ENCODE measurements at regions not wholly inside any gene's neighbourhood (a gene's known extent, or its start where the extent isn't known, plus 50 kb on each side); places are given as distances from the start of the nearest gene placed in this dataset.

DNA sequence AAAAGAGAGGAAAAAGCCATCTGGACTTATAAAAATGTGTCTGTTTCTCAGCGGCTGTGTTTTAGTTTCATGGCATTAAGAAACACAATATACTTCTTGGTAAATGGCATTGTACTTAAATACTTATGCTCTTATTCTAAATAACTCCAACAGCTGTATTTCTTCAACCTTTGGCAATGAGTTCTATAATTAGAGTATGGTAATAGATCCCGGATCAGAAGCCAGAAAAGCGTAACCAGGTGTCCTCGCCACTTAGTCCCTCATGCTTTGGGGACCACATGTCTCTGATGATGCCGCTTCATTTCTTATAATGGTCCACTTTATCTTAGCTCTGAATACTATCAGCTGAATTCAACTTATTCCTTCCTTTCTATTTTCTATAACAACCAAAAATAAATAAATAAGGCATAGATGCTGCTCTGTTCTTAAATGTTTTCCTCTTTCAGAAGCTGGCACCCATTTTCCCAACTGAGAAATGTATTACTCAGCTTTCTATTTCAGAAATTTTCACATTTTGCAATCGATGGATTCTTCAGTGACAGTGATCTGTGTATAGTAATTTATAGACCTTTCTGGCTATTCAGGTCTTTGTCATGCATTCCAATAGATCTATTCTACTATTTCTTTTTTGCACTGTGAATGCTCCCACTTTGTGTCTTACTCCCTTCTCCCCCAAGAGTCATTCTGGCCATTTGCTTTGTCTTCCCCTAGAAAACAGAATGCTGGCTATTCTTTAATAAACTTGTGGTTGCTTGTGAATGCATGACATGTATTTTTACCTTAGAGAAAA lies 87.6 kb upstream of the KBTBD8 start:
- CTCF ChIA-PET, result interaction anchor here (0.8 kb wide), 1 partner anchor 11 kb away, joined by 3 read pairs; no protein-coding TSS in a partner anchor
- TF ChIP-seq PBX3 (CRISPR knock-in tag; IDR thresholded peaks at IDR 0.05), result no peak
- TF ChIP-seq IKZF3 (tag by site-specific recombination; IDR thresholded peaks at IDR 0.05), result no peak
- TF ChIP-seq GLIS2 (tag by site-specific recombination; IDR thresholded peaks at IDR 0.05), result no peak
- TF ChIP-seq ZNF561 (tag by site-specific recombination; IDR thresholded peaks at IDR 0.05; ENCODE audit: borderline replicate concordance), result no peak
- no peak for TF ChIP-seq ZNF529 (tag by site-specific recombination; IDR thresholded peaks at IDR 0.05; ENCODE audit: insufficient replicate concordance)
- TF ChIP-seq TCF7L2 (IDR thresholded peaks at IDR 0.05; ENCODE audit: borderline replicate concordance, low read depth, low read length), result no peak
- no peak for TF ChIP-seq ZNF48 (tag by site-specific recombination; IDR thresholded peaks at IDR 0.05)
- TF ChIP-seq, protein P1, sequence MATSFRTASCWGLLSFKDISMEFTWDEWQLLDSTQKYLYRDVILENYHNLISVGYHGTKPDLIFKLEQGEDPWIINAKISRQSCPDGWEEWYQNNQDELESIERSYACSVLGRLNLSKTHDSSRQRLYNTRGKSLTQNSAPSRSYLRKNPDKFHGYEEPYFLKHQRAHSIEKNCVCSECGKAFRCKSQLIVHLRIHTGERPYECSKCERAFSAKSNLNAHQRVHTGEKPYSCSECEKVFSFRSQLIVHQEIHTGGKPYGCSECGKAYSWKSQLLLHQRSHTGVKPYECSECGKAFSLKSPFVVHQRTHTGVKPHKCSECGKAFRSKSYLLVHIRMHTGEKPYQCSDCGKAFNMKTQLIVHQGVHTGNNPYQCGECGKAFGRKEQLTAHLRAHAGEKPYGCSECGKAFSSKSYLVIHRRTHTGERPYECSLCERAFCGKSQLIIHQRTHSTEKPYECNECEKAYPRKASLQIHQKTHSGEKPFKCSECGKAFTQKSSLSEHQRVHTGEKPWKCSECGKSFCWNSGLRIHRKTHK (tag by site-specific recombination; IDR thresholded peaks at IDR 0.05), result no peak
- TF ChIP-seq, protein P2, sequence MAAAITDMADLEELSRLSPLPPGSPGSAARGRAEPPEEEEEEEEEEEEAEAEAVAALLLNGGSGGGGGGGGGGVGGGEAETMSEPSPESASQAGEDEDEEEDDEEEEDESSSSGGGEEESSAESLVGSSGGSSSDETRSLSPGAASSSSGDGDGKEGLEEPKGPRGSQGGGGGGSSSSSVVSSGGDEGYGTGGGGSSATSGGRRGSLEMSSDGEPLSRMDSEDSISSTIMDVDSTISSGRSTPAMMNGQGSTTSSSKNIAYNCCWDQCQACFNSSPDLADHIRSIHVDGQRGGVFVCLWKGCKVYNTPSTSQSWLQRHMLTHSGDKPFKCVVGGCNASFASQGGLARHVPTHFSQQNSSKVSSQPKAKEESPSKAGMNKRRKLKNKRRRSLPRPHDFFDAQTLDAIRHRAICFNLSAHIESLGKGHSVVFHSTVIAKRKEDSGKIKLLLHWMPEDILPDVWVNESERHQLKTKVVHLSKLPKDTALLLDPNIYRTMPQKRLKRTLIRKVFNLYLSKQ (tag by site-specific recombination; IDR thresholded peaks at IDR 0.05; ENCODE audit: borderline replicate concordance), result no peak
- TF ChIP-seq ZNF174 (tag by site-specific recombination; IDR thresholded peaks at IDR 0.05), result no peak
- TF ChIP-seq ZNF184 (tag by site-specific recombination; IDR thresholded peaks at IDR 0.05), result no peak
- TF ChIP-seq ZNF274 (IDR thresholded peaks at IDR 0.05; ENCODE audit: low read length), result no peak
- TF ChIP-seq ZNF274 (tag by site-specific recombination; IDR thresholded peaks at IDR 0.05; ENCODE audit: borderline replicate concordance), result no peak
- TF ChIP-seq ZNF768 (tag by site-specific recombination; IDR thresholded peaks at IDR 0.05), result no peak
- POLR2A ChIA-PET, result no interaction called here
- H3K9me3 ChIP-seq (ENCODE audit: control insufficient read depth, insufficient read depth, low read depth, low read length), result no peaks in the 10 kb centered on the region
- H3K4me1 ChIP-seq (ENCODE audit: control insufficient read depth, insufficient read depth, low read length), result no peaks in the 10 kb centered on the region
- H3K36me3 ChIP-seq (ENCODE audit: control insufficient read depth in 2 of 2, insufficient read depth in 1 of 2, low read length in 2 of 2), result no peaks in the 10 kb centered on the region
- H3K27ac ChIP-seq (ENCODE audit: extremely low read depth, low read depth, low read length), result no peak overlapping the region
- H3K4me3 ChIP-seq (ENCODE audit: low read depth, low read length), result no peak overlapping the region

- ChIA-PET POLR2A (no interaction called here), CTCF (interaction anchor here (0.6 kb wide), 1 partner anchor 615 kb away, joined by 3 read pairs; no protein-coding TSS in a partner anchor)
- H3K36me3 ChIP-seq (ENCODE audit: control insufficient read depth in 2 of 2, insufficient read depth in 1 of 2, low read length in 2 of 2), result no peaks in the 10 kb centered on the region
- H3K4me3 ChIP-seq (ENCODE audit: low read depth, low read length), result no peak overlapping the region
- no peak overlapping the region for H3K27ac ChIP-seq (ENCODE audit: extremely low read depth, low read depth, low read length)
- TF ChIP-seq SP2 (tag by site-specific recombination; IDR thresholded peaks at IDR 0.05) (no peak), ZNF416 (tag by site-specific recombination; IDR thresholded peaks at IDR 0.05) (no peak), REPIN1 (tag by site-specific recombination; IDR thresholded peaks at IDR 0.05; ENCODE audit: low read depth) (no peak)
- H3K9me3 ChIP-seq (ENCODE audit: control insufficient read depth, insufficient read depth, low read depth, low read length), result no peaks in the 10 kb centered on the region
- no peaks in the 10 kb centered on the region for H3K4me1 ChIP-seq (ENCODE audit: control insufficient read depth, insufficient read depth, low read length)
Measured at GRCh38 chr3:66912306-66912705, 85.8 kb upstream of the KBTBD8 start.

- ChIA-PET CTCF (interaction anchor here (0.7 kb wide), 1 partner anchor 38 kb away, joined by 5 read pairs; no protein-coding TSS in a partner anchor), POLR2A (no interaction called here)
- Histone ChIP-seq H3K27ac (ENCODE audit: extremely low read depth, low read depth, low read length) (no peak overlapping the region), H3K36me3 (ENCODE audit: control insufficient read depth in 2 of 2, insufficient read depth in 1 of 2, low read length in 2 of 2) (no peaks in the 10 kb centered on the region), H3K9me3 (ENCODE audit: control insufficient read depth, insufficient read depth, low read depth, low read length) (no peaks in the 10 kb centered on the region), H3K4me3 (ENCODE audit: low read depth, low read length) (no peak overlapping the region), H3K4me1 (ENCODE audit: control insufficient read depth, insufficient read depth, low read length) (no peaks in the 10 kb centered on the region)
- no peak for TF ChIP-seq ZNF654 (tag by site-specific recombination; IDR thresholded peaks at IDR 0.05; ENCODE audit: low read depth)
- TF ChIP-seq ZNF777 (tag by site-specific recombination; IDR thresholded peaks at IDR 0.05; ENCODE audit: borderline replicate concordance), result no peak
- no peak for TF ChIP-seq ZNF776 (tag by site-specific recombination; IDR thresholded peaks at IDR 0.05; ENCODE audit: borderline replicate concordance)
- no peak for TF ChIP-seq SP2 (tag by site-specific recombination; IDR thresholded peaks at IDR 0.05)
- TF ChIP-seq ZBTB21 (tag by site-specific recombination; IDR thresholded peaks at IDR 0.05), result no peak
- TF ChIP-seq PRDM1 (tag by site-specific recombination; IDR thresholded peaks at IDR 0.05), result no peak
- TF ChIP-seq ZBTB48 (tag by site-specific recombination; IDR thresholded peaks at IDR 0.05), result no peak
- no peak for TF ChIP-seq SP3 (tag by site-specific recombination; IDR thresholded peaks at IDR 0.05)
- no peak for TF ChIP-seq ZNF37A (tag by site-specific recombination; IDR thresholded peaks at IDR 0.05)
- TF ChIP-seq SETDB1 (IDR thresholded peaks at IDR 0.05; ENCODE audit: insufficient read length, low read length), result no peak
- no peak for TF ChIP-seq ZNF292 (tag by site-specific recombination; IDR thresholded peaks at IDR 0.05; ENCODE audit: borderline replicate concordance, low read depth)
- TF ChIP-seq ZNF366 (tag by site-specific recombination; conservative IDR thresholded peaks at IDR 0.05), result no peak
Measured at GRCh38 chr3:66922058-66922457, 76.0 kb upstream of the KBTBD8 start.

All from HEK293 (cell line).